ENCODE measurements at regions not wholly inside any gene's neighbourhood (a gene's known extent, or its start where the extent isn't known, plus 50 kb on each side); places are given as distances from the start of the nearest gene placed in this dataset.

- no peak for TF ChIP-seq CTCF (IDR thresholded peaks at IDR 0.05)
- TF ChIP-seq NFE2L2 (conservative IDR thresholded peaks at IDR 0.05; ENCODE audit: low read length), result no peak
- no peak for TF ChIP-seq SMC3 (IDR thresholded peaks at IDR 0.05)
- TF ChIP-seq USF2 (IDR thresholded peaks at IDR 0.05), result no peak
Observed at GRCh38 chr3:39750712-39751111, 58.7 kb upstream of the MYRIP start.

Data from A549 (cell line).